HG02763 (cell line): ENCODE measurements at regions not wholly inside any gene's neighbourhood (a gene's known extent, or its start where the extent isn't known, plus 50 kb on each side); places are given as distances from the start of the nearest gene placed in this dataset.
"Not testable (repeated sequence)": the region's sequence is repeated elsewhere in the genome, so short reads cannot be mapped to it uniquely, and the experiment has no call there.

Experiments
- ATAC-seq: cut with Tn5 transposase; IDR thresholded peaks from one replicate; pipeline ENCODE4 v1.9.1; 2021; ENCODE audit warnings: mild to moderate bottlenecking, moderate library complexity; ENCODE audit not compliant: unreplicated experiment

DNA sequence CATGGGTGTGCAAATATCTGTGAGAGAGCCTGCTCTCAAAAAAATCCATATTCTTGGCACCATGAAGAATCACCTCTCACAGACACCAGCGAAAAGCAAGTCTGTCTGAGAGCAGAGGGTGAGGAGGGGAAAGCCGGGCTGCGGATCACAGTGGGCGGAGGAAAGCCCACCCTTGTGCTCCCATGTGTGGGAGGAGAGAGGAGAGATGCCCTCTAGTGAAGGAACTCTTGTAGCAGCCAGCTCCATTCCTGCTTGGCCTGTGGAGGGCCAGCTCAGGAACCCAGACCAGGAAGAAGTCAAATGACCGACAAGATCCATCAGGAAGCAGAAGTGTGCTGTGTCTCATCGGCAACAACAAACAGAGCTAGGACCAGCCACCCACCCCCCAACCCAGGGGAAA, 321.7 kb upstream of the PLGLB1 start:
- ATAC-seq = not testable (repeated sequence)

DNA sequence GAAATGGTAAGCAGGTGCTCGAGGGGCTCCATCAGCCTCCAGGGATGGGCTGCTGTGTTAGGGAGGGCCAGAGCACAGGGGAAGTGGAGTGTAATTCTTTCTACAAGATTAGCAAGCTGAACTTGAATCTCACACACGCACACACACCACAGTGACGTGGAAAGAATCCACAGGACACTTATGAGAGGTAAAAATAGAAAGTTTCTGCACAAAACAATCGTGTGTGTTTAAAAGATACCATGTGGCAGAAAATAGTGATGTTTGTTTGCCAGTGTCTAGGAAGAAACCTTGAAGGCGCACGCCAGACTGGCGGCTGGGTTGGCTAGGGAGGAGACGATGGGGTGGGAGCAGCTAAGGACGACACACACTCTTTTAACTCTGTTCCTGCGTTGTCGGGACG, 323.6 kb upstream of the PLGLB1 start:
- not testable (repeated sequence) for ATAC-seq

DNA sequence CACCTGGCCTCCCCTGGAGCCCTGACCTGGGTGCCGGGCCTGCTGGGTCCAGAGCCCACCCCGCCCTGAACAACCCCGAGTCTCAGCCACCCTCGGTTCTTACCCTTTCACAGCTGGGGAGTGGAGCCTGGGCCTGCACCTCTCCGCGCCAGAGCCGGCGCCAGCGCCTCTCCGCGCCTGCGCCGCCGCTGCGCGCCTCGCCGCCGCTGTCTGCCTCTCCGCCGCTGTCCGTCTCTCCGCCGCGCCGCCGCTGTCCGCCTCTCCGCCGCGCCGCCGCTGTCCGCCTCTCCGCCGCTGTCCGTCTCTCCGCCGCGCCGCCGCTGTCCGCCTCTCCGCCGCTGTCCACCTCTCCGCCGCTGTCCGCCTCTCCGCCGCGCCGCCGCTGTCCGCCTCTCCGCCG, 326.9 kb upstream of the PLGLB1 start:
- not testable (repeated sequence) for ATAC-seq

DNA sequence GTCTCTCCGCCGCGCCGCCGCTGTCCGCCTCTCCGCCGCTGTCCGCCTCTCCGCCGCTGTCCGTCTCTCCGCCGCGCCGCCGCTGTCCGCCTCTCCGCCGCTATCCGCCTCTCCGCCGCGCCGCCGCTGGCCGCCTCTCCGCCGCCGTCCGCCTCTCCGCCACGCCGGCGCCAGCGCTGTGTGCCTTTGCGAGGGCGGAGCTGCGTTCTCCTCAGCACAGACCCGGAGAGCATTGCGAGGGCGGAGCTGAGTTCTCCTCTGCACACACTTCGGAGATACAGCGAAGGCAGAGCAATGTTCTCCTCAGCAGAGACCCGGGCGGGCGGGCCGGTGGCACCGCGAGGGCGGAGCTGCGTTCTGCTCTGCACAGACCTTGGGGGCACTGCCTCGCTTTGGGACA, 327.4 kb upstream of the PLGLB1 start:
- not testable (repeated sequence) for ATAC-seq

DNA sequence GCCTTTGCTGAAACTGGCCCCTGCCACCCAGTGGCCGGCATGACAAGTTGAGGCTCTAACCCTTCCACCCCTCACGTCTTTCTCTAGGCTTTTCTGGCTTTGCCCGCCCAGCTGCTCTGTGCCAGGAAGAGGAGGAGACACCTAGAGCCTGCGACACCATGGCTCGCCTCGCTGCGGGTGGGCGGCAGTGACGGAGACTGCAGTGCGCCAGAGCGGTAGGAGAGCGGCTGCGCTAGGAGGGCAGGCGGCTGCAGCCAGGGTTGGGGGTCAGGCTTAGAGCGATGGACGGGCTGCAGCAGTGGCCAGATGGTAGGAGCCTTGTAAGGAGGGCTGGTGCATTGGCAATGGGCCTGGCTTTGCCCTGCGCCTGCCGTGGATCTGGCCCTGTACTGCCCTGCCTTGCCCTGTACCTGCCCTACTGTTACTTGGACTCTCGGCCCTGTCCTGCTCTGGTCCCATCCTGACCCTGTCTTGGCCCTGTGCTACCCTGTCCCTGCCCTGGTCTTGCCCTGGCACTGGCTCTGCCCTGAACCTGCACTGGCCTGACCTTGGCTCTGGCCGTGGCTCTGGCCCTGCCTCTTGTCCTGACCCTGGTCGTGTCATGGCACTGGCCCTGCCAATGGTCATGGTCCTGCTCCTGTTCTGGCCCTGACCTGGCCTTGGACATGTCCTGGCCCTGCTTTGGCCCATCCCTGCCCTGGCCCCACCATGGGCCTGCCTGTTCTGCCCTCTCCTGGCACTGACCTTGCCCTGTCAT, 330.7 kb upstream of the PLGLB1 start:
- ATAC-seq = not testable (repeated sequence)

DNA sequence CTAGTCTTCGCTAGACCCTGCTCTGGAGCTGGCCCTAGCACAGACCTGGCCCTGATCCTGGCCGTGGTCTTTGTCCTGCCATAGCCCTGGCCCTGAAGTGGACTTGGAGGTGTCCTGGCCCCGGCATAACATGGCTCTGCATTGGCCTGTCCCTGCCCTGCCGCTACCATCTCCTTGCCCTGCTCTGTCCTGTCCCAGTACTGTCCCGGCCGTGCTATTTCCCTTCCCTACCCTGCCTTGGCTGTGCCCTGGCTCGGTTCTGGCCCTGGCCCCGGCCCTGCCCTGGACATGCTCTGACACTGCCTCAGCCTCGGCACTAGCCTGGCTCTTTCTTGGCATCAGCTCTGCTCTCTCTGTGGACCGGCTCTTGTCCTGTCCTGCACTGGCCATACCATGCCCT, 331.8 kb upstream of the PLGLB1 start:
- not testable (repeated sequence) for ATAC-seq

DNA sequence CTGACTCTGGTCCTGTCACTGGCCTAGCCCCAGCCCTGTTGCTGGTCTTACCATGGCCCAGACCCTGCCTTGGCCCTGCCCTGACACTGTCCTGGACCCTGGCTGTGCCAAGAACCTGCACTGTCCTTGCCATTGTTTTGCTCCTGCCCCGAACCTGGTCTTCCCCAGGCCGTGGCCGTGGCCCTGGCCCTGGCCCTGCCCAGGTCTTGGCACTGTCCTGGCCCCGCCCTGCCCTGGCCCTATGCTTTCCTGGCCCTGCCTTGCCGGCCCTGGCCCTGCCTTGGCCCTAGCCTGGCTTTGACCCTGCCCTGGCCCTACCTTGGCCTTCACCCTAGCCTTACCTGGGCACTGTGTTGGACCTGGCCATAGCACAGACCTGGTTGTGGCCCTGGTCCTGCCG, 332.5 kb upstream of the PLGLB1 start:
- ATAC-seq = not testable (repeated sequence)

DNA sequence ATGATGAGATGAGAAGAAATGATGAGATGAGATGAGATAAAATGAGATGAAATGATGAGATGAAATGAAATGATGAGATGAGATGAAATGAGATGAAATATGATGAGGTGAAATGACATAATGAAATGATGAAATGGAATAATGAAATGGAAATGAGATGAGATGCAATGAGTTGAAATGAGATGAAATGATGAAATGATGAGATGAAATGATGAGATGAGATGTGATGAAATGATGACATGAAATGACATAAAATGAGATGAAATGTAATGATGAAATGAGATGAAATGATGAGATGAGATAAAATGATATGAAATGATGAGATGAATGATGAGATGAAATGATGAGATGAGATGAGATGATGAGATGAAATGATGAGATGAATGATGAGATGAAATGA, 338.6 kb upstream of the PLGLB1 start:
- ATAC-seq = not testable (repeated sequence)

DNA sequence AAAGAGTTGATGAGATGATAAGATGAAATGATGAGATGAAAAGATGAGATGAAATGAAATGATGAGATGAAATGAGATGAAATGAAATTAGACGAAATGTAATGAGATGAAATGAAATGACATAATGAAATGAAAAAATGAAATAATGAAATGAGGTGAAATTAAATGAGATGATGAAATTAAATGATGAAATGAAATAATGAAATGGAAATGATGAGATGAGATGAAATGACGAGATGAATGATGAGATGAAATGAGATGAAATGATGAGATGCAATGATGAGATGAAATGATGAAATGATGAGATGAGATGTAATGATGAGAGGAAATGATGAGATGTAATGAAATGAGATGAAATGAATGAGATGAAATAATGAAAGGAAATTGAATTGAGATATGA, 339.3 kb upstream of the PLGLB1 start:
- ATAC-seq = not testable (repeated sequence)

- ATAC-seq = not testable (repeated sequence)
Measured at GRCh38 chr2:87361805-87362204, 340.2 kb upstream of the PLGLB1 start.

GRCh38 chr2:87364379-87364778, 342.7 kb upstream of the PLGLB1 start:
- ATAC-seq = not testable (repeated sequence)

DNA sequence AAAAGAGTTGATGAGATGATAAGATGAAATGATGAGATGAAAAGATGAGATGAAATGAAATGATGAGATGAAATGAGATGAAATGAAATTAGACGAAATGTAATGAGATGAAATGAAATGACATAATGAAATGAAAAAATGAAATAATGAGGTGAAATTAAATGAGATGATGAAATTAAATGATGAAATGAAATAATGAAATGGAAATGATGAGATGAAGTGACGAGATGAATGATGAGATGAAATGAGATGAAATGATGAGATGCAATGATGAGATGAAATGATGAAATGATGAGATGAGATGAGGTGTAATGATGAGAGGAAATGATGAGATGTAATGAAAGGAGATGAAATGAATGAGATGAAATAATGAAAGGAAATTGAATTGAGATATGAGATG, 343.4 kb upstream of the PLGLB1 start:
- not testable (repeated sequence) for ATAC-seq

DNA sequence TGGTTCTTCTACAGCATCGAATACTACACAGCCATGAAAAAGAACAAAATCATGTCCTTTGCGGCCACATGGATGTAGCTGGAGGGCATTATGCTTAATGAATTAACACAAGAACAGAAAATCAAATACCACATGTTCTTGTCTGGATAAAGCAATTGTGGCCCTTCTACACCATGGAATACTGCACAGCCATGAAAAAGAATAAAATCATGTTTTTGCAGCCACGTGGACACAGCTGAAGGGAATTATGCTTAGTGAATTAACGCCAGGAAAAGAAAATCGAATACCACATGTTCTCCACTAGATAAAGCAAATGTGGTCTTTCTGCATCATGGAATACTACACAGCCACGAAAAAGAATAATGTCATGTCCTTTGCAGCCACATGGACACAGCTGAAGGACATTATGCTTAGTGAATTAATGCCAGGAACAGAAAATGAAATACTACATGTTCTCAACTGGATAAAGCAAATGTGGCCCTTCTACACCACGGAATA, 361.8 kb upstream of the PLGLB2 start:
- ATAC-seq = not testable (repeated sequence)

- ATAC-seq = not testable (repeated sequence)
Measured at GRCh38 chr2:87395784-87396183, 352.1 kb upstream of the PLGLB2 start.

DNA sequence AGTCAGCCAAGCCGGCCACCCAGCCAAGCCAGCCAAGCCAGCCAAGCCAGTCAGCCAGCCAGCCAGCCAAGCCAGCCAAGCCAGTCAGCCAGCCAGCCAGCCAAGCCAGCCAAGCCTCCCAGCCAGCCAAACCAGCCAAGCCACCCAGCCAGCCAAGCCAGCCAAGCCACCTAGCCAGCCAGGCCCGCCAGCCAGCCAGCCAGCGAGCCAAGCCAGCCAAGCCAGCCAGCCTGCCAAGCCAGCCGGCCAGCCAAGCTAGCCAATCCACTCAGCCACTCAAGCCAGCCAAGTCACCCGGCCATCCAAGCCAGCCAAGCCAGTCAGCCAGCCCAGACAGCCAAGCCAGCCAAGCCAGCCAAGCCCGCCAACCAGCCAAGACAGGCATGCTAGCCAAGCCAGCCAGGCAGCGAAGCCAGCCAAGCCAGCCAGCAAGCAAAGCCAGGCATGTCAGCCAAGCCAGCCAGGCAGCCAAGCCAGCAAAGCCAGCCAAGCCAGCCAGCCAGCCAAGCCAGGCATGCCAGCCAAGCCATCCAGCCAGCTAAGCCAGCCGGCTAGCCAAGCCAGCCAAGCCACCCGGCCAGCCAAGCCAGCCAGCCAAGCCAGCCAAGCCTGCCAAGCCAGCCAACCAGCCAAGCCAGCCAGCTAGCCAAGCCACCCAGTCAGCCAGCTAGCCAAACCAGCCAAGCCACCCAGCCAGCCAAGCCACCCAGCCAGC, 351.2 kb upstream of the PLGLB2 start:
- ATAC-seq = not testable (repeated sequence)

DNA sequence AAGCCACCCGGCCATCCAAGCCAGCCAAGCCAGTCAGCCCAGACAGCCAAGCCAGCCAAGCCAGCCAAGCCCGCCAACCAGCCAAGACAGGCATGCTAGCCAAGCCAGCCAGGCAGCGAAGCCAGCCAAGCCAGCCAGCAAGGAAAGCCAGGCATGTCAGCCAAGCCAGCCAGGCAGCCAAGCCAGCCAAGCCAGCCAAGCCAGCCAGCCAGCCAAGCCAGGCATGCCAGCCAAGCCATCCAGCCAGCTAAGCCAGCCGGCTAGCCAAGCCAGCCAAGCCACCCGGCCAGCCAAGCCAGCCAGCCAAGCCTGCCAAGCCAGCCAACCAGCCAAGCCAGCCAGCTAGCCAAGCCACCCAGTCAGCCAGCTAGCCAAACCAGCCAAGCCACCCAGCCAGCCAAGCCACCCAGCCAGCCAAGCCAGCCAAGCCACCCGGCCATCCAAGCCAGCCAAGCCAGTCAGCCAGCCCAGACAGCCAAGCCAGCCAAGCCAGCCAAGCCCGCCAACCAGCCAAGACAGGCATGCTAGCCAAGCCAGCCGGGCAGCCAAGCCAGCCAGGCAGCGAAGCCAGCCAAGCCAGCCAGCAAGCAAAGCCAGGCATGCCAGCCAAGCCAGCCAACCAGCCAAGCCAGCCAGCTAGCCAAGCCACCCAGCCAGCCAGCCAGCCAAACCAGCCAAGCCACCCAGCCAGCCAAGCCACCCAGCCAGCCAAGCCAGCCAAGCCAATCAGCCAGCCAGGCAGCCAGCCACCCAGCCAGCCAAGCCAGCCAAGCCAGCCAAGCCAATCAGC, 350.4 kb upstream of the PLGLB2 start:
- not testable (repeated sequence) for ATAC-seq

DNA sequence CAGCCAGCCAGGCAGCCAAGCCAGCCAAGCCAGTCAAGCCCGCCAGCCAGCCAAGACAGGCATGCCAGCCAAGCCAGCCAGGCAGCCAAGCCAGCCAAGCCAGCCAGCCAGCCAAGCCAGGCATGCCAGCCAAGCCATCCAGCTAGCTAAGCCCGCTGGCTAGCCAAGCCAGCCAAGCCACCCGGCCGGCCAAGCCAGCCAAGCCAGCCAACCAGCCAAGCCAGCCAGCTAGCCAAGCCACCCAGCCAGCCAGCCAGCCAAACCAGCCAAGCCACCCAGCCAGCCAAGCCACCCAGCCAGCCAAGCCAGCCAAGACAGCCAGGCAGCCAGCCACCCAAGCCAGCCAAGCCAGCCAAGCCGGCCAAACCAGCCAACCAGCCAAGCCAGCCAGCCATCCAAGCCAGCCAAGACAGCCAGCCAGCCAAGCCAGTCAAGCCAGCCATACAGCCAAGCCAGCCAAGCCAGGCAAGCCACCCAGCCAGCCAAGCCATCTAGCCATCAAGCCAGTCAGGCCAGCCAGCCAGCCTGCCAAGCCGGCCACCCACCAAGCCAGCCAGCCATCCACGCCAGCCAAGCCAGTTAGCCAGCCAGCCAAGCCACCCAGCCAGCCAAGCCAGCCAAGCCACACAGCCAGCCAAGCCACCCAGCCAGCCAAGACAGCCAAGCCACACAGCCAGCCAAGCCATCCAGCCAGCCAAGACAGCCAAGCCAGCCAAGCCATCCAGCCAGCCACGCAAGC, 349.2 kb upstream of the PLGLB2 start:
- ATAC-seq = not testable (repeated sequence)

- ATAC-seq = no peak
Measured at GRCh38 chr2:87401726-87402345, 346.1 kb upstream of the PLGLB2 start.

DNA sequence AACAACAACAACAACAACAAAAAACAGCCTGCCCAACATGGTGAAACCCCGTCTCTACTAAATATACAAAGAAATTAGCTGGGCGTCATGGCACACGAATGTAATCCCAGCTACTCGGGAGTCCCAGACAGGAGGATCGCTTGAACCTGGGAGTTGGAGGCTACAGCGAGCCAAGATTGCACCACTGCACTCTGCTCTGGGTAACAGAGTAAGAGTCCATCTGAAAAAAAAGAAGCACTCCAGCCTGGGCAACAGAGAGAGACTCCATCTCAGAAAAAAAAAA, 344.1 kb upstream of the PLGLB2 start:
- ATAC-seq = no peak
